Left forelimb (tissue), 1 donor: ENCODE measurements at regions not wholly inside any gene's neighbourhood (a gene's known extent, or its start where the extent isn't known, plus 50 kb on each side); places are given as distances from the start of the nearest gene placed in this dataset.

Experiments used
- DNase-seq: peaks from one replicate; pipeline ENCODE4 v3.0.0-alpha.2; 2018; ENCODE audit warnings: low spot score

DNA sequence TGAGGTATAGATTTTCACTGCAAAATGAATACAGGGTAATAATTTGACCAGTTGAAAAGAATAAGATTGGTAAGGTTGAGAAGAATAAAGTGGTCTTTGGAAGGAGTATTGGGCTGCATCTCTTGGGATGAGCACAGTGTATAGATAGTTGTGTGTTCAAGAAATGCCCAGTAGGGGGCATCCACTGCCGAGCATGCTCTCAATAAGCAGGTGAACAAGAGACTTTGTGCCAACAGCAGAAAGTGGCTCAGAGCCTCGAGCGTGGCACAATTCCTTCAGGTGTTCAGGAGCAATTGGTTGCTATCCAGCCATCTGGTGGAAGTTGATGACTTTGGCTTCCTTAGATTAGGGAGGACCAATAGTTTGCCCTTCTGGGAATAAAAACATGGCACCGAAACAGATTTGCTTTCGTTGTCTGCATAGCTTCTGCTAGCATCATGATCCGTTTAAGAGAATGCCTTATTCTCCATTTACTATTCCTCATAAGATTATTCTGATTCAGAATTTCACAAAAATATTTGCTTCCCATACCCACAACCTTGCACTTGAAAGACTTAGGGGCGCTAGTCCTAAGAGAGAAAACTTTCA lies 258.1 kb upstream of the NEIL3 start:
- DNase-seq, result no peak

DNA sequence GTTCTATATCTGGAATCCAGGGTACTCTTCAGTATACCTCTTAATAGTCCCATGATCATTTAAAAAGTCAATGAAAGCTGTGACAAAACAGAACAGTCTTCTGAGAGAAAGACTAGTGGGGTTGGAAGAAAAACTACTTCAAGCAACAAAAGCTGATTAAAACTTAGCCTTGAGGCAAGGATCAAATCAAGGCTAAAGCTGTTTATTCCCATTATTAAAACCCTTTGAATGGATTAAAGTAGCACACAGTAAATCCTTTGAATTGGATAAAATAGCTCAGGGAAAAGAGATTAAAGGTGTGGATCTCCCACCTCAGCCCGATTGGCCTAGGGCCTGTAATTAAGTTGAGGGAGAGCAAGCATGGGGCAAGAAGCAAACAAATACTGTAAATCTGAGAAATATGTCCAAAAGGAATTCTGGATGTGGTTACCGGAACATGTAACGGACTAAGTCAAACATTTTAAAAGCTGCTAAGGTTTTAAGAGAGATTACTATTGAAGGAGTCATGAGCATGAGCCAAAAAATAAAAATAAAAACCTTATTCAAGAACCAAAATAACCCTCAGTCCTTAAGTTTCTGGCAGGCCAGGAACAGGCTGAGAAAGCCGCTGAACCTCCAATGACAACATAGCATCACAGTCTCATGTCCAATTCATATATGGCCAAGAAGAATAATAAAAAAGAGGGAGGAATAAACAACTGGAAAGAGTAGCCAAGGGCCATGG lies 257.3 kb upstream of the NEIL3 start:
- no peak for DNase-seq

DNA sequence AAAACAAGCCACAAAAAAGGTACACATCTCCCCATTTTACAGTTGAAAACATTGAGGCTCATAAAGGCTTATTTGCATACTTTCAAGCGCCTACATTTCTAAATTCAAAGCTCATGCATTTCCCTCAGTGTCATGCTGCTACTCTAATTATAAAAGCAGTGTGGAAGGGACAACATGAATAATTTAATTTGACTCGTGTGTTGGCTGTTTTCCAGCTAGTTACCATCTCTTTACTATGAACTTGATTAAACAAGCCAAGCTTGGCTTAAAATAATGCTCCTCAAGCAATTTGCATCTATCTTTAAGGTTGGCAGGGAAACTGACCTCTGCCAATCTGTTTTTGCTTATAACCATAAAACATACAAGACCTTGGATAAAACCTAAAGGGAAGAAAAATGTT lies 252.5 kb upstream of the NEIL3 start:
- no peak for DNase-seq

DNA sequence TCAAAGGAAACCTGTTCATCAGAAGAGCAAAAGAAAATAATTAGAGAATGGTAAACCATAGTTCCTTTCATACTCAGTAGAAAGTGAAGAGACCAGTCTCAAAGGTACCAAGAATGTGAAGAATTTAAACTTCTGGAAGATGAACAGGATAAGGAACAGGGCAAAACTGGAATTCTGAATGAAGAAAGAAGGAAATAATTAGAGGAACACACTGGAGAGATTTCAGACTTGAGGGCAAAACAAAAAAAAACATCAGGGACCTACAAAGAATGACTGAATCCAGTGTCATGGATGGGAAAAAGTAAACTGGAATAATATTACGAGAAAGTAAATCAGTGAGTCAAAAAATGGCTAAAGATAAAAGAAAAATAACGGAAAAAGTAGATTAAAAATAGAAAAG lies 245.6 kb upstream of the NEIL3 start:
- no peak for DNase-seq

DNA sequence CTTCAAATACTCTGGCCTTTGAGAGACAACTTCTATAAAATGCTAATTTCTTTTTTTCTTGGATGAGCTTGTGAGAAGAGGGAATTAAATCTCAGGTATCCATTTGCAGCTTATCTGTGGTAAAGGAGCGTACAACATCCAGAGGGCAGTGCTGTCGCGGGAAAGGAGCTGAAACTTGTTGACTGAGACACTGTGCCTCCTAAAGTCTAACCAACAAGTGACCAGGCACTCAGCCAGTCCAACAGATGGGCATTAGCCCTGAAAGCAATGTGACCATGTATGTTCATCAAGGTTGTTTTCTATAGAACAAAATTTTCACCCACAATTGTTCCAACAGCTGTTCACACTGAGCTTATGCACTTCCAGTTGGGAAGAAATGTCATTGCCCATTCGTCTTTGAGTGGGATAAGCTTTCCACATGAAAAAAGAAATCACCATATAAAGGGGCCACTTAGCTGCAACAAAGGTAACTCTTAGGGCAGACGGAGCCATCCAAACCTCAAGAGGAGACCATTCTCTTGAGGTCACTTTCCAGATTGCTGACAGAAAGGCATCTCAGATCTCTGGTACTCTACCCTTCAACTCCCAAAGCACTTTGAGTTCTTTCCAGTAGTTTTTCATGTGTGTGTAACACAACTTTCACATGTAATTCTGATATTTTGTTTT lies 244.8 kb upstream of the NEIL3 start:
- DNase-seq, result no peak

DNA sequence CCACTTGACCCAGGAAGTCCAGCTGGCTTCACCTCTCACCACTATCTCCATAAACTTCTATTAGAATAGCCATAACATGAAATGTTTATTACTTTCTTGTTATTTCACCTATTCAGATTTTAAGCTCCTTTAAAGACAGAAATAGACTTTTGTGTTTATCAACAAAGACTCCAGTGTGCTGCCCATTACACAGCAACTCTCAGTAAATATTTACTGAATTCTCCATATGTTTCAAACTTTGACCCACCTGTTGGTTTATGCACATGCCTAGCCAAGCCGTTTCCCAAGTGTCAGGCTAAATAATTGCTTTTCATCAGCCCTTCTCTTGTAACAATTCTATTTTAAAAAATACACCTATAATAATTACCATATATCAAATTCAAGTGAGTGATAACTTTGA lies 242.9 kb upstream of the NEIL3 start:
- no peak for DNase-seq

DNA sequence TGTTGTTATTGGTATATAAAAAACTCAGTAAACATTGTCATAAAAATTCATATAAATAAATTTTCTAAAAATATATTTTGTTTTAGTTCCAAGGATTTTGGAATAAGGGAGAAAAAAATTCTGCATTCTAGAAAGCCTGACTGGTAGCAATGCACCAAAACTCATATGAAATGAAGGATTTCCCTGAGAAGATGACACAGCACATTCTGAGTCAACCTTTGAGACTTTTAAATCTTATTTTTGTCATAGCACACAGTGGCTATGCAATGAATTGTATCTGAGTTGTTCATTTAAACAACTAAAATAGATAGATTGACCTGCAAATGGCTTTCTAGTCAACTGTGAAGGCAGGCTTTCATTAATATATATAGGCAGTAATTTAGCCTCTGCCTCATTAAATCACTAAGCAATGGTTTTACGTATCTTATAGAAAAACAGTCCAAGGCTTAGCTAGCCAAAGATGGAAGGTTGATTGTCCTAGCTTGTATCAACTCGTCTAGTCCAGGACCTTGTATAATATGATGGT lies 239.1 kb upstream of the NEIL3 start:
- no peak for DNase-seq

DNA sequence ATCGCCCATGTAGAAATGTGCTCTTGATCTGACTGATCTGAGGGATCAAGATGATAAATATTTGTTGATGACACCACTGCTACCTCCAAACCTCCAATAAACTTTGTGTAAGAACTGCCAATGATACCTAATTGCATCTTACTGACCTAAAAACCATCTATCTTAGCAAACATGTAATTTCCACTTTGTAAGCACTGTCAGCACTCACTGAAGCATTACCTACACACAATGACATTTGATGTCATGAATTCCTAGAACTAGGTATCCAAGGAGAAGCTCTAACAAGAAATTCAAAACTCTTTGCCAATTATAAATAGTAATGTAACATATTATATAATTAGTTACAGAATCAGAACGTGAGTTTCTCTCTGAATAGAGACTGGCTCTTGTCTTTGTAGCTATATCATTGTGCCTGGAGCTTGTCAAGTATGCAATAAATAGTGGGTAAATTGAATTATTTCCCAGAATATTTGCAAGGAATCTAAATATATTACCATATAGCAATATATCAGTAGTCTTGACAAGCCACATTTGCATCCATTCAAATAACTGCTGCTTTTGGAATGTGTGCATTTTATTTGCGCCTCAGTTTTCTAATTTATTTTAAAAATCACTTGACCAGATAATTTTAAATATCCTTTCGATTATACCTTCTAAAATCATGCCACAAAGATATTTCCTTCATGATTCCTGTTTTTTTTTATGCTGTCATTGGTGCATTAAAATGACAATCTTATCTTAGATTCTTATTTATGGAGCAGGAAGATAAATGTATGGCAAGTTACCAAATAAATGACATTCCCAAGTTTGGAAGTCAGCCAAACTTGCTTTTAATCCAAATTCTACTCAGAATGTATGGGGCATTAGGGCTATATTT lies 232.3 kb upstream of the NEIL3 start:
- DNase-seq, result no peak

DNA sequence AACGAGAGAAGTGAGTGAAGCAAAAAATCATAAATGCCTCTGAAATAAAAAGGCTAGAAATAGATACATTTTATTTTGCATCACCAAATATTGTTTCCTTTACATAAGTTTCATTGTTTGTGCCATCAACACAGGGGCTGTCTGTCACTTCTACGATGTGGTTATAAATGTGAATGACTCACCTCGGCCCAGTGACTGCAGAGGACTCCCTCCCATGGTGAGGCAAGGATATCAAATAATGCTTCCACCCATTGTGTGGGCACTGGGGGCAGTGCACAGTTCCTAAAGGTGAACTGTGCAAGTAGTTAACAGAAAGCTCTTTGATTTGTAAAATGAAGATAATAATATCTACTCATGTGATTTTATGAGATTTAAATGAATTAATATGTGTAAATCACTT lies 230.3 kb upstream of the NEIL3 start:
- DNase-seq, result no peak

DNA sequence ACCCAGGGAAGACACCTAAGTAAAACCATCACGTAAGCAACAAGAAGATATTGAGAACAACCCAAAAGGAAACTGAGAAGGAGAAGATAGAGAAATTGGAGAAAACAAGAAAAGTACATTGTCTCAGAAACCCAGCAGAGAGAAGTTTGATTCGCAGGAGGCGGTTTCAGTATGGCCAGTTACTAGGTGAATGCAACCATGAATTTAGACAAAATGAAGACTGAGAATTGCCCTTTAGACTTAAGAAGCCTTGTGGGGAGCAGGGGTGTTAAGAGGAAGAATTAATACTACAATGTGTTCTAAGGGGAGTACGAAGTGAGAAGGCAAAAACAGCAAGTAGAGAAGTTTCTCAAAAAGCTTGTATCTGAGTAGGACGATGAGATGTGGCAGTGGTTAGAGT lies 229.3 kb upstream of the NEIL3 start:
- DNase-seq, result no peak

DNA sequence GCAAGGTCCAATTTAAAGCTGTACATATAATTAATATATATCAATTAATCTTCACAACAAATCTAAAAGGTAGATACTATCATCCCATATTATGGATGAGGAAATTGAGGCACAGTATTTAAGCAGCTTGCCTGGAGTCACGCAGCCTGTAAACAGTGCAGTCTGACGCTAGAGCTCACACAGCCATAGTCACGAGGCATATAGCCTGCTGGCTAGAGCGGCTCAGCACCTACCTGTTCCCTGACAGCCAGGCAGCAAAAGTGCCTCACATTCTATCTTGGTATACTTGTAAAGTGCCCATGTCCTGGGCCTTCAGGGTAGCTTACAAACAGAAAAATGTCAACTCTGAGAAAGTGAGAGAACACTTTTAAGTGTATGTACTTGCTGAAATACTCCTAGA lies 222.6 kb upstream of the NEIL3 start:
- no peak for DNase-seq

DNA sequence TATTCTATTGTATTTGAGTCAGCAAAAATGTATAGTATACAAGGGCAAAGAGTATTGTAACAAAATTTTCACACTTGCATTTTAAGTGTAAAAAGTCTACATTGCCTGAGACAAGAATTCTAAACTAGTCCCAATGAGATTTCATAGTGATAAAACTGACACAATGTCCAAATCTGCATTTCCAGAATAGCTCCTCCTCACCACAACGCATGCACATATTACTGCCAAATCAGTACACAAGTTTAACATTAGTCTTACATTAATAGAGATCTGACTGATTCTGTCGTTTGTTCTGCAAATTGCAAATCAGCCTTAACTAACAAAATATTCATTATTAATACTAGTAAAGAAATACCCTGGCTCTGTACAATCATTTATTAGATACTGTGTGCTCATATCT lies 222.2 kb upstream of the NEIL3 start:
- no peak for DNase-seq

DNA sequence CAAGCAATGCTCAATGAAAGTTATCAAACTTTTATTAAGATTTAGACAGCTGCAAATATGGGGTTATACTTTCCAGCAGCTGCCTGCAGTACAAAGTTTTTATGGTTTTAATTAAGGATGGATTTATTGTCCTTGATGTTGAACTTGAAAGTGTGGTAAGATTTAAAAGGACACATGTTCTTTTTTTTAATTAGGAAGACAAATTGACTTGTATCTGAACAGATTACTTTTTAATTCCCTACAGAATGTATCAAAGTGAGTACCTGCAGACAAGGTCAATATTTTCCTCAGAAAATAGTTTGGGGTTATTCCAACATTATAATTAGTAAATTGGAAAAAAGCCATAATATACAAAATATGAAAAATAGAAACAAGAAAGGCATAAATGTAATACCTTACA lies 218.2 kb upstream of the NEIL3 start:
- DNase-seq, result no peak

DNA sequence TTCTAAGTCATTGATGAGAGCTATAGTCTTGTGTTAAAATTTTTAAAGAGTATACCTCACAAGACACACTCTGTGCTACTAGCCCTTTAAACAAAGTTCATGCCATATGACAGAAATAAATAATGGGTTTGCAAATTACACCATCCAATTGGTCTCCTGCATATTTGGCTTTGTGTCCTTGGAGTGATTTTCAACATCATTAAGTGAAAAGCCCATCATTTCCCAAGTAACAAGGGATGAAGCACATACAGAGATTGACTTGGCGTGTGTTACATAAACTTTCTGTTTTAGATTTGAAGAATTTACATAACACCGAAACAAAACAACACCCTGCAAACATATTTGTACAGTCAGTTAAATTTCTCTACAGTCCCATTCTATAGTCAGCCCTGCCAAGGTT lies 216.9 kb upstream of the NEIL3 start:
- no peak for DNase-seq

DNA sequence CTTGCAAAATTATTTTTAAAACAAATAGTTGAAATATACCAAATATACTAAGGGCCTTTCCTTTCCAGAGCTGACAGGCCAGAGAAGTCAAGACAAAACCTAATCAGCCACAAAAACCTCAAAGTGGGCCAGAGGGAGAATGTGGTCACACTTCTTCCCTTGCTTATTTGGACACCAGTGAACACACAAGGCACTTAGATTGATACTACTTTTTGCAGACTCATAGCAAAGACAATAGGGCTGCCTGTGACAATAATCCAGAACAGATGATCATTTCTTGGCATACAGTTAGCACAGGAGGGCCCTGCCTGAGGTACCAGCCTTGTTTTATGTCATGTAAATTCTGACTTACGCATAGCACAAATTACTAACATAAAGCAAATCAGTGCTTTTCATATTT lies 215.7 kb upstream of the NEIL3 start:
- DNase-seq, result no peak

DNA sequence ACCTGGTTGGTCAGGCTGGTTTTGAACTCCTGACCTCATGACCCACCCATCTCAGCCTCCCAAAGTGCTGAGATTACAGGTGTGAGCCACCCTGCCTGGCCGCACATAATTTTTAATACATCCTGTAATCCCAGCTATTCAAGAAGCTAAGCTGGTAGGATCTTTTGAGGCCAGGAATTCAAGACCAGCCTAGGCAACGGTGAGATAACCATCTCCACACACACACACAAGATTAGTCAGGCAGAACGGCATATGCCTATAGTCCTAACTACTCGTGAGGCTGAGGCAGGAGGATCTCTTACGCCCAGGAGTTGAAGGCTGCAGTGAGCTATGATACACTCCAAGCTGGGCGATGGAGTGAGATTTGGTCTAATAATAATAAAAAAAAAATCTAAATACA lies 212.4 kb upstream of the NEIL3 start:
- no peak for DNase-seq

DNA sequence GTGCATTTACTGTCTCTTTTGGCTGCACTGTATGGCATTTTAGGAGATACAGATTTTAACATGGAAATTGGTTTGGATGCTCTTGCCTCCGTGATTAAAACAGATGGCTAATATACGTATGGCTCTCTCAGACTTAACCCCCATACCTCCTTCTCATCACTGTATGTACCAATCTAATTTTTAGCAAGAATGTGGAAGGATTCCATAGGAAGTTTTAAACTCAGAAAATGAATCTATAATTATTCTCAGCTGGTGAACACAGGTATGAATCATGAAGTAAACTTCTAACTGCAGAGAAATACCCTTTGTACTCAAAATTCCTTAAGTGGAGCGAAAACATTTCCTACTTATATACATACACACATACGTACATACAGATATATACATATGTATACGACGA lies 210.5 kb upstream of the NEIL3 start:
- no peak for DNase-seq

DNA sequence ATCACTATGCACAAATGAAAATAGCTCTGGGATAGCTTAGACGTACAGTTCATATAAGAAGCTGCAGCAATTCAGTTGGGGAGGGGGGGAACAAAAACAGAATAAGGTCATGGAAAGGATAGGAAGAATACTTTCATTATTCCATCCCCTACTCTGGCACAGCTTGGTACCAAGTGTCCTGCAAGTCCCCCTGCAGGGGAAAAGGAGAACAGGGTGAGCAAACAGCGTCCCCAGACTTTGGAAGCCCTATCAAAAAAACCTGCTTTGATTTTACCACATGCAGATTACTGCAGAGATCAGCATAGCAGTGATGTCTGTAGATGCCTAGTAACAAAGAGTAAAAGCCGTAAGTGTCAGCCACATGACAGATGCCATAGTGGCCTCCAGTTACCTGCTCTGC lies 209.4 kb upstream of the NEIL3 start:
- no peak for DNase-seq

DNA sequence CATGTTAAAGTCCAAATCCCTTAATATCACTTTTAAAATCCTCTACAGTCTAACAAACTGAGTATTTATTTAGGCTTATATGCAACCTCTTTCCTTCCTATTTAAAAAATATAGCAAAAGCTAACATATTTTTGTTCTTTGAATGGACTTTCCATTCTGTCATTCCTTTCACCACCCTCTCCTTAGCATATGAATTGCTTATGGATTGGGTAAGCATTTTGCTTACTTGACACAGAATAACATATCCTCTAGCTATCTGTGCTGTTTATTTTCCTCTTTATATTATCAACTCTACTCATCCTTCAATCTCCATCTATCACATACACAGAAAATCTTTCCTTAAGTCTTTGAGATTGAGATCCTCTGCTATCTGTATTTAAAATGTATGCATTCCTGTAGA lies 206.1 kb upstream of the NEIL3 start:
- DNase-seq, result no peak

DNA sequence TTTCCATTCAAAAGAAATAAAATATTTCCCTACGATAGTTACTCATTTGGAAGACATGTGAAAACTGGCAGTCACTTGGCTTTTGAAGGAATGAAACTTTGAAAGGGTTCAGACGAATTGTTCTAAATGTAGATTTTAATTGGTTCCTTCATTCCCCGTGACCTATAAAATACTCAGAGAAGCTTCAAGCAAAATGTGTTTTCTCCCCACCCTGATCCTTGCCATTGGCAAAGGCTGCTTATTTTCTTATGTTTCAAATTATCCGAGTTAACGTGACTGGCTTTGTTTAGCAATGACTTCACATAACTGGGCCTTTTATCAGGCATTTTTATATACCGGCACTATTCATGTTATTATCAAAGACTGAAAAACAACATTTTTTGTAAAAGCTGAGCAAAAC lies 204.1 kb upstream of the NEIL3 start:
- DNase-seq, result no peak

DNA sequence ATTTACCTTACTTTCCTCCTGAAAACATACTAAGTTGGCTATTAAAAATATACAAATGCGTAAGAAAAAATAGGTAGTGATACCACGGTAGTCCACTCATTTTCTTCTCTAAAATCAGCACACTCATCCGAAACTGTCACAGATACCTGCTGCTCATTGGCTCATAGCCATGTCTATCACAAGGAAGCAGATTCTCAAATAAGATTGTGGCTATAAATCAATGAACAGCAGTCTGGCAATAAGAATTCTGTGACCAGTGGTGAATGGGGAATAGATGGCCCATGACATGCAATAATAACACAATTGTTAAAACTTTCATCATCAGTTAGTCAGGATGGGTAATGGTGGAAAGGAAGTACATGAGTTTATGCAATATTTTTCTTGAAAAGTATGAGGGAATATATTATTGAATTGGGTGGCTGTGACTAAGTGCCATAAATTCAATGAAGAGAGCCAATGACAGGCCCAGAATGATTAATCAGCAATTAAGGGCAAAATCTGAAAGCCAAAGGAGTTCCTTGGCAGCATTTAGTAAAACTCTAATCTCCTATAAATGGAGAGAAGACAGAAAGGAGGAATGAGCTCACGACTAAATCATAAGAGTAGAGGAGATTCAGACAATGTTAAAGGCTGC lies 202.3 kb upstream of the NEIL3 start:
- no peak for DNase-seq

DNA sequence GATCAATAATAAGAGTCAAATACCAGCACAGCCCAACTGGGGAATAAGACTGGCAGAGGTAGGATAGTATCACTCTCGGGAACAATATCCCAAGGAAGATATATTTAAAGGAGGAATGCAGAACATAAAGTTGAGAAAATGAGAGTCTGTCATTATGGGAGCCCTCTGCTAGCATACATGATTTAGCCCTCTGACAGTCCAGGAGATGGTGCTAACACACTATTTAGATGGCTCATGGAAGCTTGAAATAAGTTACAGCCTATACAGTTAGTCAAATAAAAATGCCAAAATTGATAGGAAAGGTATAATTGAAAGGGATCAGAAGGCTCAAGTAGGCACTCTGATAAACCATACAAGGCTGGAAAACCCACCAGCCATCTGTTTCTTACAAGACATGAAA lies 201.0 kb upstream of the NEIL3 start:
- DNase-seq, result no peak
